ENCODE measurements at regions not wholly inside any gene's neighbourhood (a gene's known extent, or its start where the extent isn't known, plus 50 kb on each side); places are given as distances from the start of the nearest gene placed in this dataset.
"Not testable (repeated sequence)": the region's sequence is repeated elsewhere in the genome, so short reads cannot be mapped to it uniquely, and the experiment has no call there.

- DNase-seq (ENCODE audit: low read depth, low spot score): no peak
- H3K27me3 ChIP-seq (ENCODE audit: insufficient read depth, insufficient read length): no peaks in the 10 kb centered on the region
- H3K36me3 ChIP-seq (ENCODE audit: insufficient read depth, insufficient read length, low read length): no peaks in the 10 kb centered on the region
- no peaks in the 10 kb centered on the region for H3K4me1 ChIP-seq (ENCODE audit: insufficient read depth, insufficient read length)
- peaks cover 25% of the 10 kb centered on the region for H3K9me3 ChIP-seq (ENCODE audit: insufficient read depth, low read length)
- TF ChIP-seq SUZ12 (IDR thresholded peaks at IDR 0.05; ENCODE audit: extremely low read depth, insufficient read depth, insufficient read length) (no peak), ZNF274 (IDR thresholded peaks at IDR 0.05; ENCODE audit: low read depth, low read length) (no peak), YY1 (IDR thresholded peaks at IDR 0.05; ENCODE audit: insufficient read depth, insufficient read length) (no peak)
- H3K9ac ChIP-seq (ENCODE audit: insufficient read length, low read depth): no peak overlapping the region
- H3K4me3 ChIP-seq (ENCODE audit: insufficient read length, low read depth): no peak overlapping the region
Measured at GRCh38 chr3:95217661-95218060, 1154.8 kb downstream of the NSUN3 start.

DNA sequence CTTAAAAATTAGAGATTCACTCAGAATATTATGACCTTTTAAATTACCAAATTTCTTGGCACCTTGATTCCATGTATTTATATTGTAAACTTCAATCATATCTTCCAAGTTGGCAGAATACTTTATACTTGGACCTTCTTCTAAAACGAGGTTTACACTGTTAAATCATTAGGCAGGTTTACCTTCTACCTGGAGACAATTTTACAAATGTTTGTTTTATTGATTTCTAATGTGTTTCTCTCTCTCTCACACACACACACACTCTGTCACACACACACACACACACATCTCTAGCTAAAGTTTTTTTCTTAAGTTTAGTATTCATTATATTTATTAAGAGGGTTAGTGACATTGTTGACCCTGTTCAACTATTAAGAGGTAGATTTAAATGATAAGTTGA, 1155.6 kb downstream of the NSUN3 start:
- TF ChIP-seq SUZ12 (IDR thresholded peaks at IDR 0.05; ENCODE audit: extremely low read depth, insufficient read depth, insufficient read length): no peak
- no peak for TF ChIP-seq ZNF274 (IDR thresholded peaks at IDR 0.05; ENCODE audit: low read depth, low read length)
- no peak for TF ChIP-seq YY1 (IDR thresholded peaks at IDR 0.05; ENCODE audit: insufficient read depth, insufficient read length)
- H3K36me3 ChIP-seq (ENCODE audit: insufficient read depth, insufficient read length, low read length): no peaks in the 10 kb centered on the region
- no peaks in the 10 kb centered on the region for H3K4me1 ChIP-seq (ENCODE audit: insufficient read depth, insufficient read length)
- H3K9ac ChIP-seq (ENCODE audit: insufficient read length, low read depth): no peak overlapping the region
- DNase-seq (ENCODE audit: low read depth, low spot score): no peak
- peaks cover 25% of the 10 kb centered on the region for H3K9me3 ChIP-seq (ENCODE audit: insufficient read depth, low read length)
- H3K27me3 ChIP-seq (ENCODE audit: insufficient read depth, insufficient read length): no peaks in the 10 kb centered on the region
- no peak overlapping the region for H3K4me3 ChIP-seq (ENCODE audit: insufficient read length, low read depth)

DNA sequence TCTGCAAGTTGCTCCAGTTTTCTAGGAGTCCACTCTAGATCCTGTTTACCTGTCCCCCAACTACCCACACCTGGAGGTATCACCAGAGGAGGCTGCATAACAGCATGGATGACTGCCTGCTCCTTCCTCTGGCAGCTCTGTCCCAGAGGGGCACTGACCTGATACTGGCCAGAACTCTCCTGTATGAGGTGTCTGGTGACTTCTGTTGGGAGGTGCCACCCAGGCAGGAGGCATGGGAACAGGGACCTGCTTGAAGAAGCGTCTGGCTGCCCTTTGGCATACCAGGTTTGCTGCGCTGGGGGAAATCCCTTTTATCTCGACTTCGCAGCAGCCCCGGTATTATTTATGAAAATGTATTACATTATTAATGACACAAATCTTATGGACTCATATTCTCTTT, 1163.6 kb downstream of the NSUN3 start:
- Histone ChIP-seq H3K36me3 (ENCODE audit: insufficient read depth, insufficient read length, low read length) (no peaks in the 10 kb centered on the region), H3K9me3 (ENCODE audit: insufficient read depth, low read length) (peaks cover 16% of the 10 kb centered on the region), H3K4me3 (ENCODE audit: insufficient read length, low read depth) (no peak overlapping the region), H3K4me1 (ENCODE audit: insufficient read depth, insufficient read length) (no peaks in the 10 kb centered on the region), H3K27me3 (ENCODE audit: insufficient read depth, insufficient read length) (no peaks in the 10 kb centered on the region), H3K9ac (ENCODE audit: insufficient read length, low read depth) (no peak overlapping the region)
- no peak for DNase-seq (ENCODE audit: low read depth, low spot score)
- TF ChIP-seq SUZ12 (IDR thresholded peaks at IDR 0.05; ENCODE audit: extremely low read depth, insufficient read depth, insufficient read length) (no peak), YY1 (IDR thresholded peaks at IDR 0.05; ENCODE audit: insufficient read depth, insufficient read length) (no peak), ZNF274 (IDR thresholded peaks at IDR 0.05; ENCODE audit: low read depth, low read length) (no peak)

DNA sequence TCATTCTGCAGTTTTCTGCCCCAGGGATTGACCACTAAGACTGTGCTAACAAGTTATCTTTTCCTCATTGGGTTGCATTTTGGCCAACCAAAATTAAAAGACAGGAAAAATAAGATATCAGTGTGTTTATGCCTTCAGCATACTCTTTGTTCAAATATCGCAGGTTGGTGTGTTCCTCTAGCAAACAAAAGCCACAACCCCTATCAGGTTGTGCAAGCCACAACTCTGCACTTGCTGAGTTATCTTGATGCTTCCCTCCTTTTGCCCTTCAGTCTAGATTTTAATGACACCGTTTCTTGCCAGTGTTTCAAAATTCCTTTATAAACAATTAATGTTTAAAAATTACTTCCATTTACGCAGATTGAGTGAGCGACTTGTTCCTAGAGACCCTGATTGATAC, 1164.2 kb downstream of the NSUN3 start:
- DNase-seq (ENCODE audit: low read depth, low spot score): no peak
- H3K36me3 ChIP-seq (ENCODE audit: insufficient read depth, insufficient read length, low read length): no peaks in the 10 kb centered on the region
- peaks cover 16% of the 10 kb centered on the region for H3K9me3 ChIP-seq (ENCODE audit: insufficient read depth, low read length)
- TF ChIP-seq SUZ12 (IDR thresholded peaks at IDR 0.05; ENCODE audit: extremely low read depth, insufficient read depth, insufficient read length): no peak
- no peak for TF ChIP-seq YY1 (IDR thresholded peaks at IDR 0.05; ENCODE audit: insufficient read depth, insufficient read length)
- no peak for TF ChIP-seq ZNF274 (IDR thresholded peaks at IDR 0.05; ENCODE audit: low read depth, low read length)
- no peaks in the 10 kb centered on the region for H3K27me3 ChIP-seq (ENCODE audit: insufficient read depth, insufficient read length)
- H3K4me1 ChIP-seq (ENCODE audit: insufficient read depth, insufficient read length): no peaks in the 10 kb centered on the region
- no peak overlapping the region for H3K9ac ChIP-seq (ENCODE audit: insufficient read length, low read depth)
- H3K4me3 ChIP-seq (ENCODE audit: insufficient read length, low read depth): no peak overlapping the region

- H3K4me1 ChIP-seq (ENCODE audit: insufficient read depth, insufficient read length): no peaks in the 10 kb centered on the region
- no peak for DNase-seq (ENCODE audit: low read depth, low spot score)
- no peaks in the 10 kb centered on the region for H3K27me3 ChIP-seq (ENCODE audit: insufficient read depth, insufficient read length)
- no peak overlapping the region for H3K9ac ChIP-seq (ENCODE audit: insufficient read length, low read depth)
- TF ChIP-seq SUZ12 (IDR thresholded peaks at IDR 0.05; ENCODE audit: extremely low read depth, insufficient read depth, insufficient read length) (no peak), YY1 (IDR thresholded peaks at IDR 0.05; ENCODE audit: insufficient read depth, insufficient read length) (no peak), ZNF274 (IDR thresholded peaks at IDR 0.05; ENCODE audit: low read depth, low read length) (no peak)
- no peaks in the 10 kb centered on the region for H3K36me3 ChIP-seq (ENCODE audit: insufficient read depth, insufficient read length, low read length)
- H3K4me3 ChIP-seq (ENCODE audit: insufficient read length, low read depth): no peak overlapping the region
- peaks cover 16% of the 10 kb centered on the region for H3K9me3 ChIP-seq (ENCODE audit: insufficient read depth, low read length)
Measured at GRCh38 chr3:95228416-95228815, 1165.6 kb downstream of the NSUN3 start.

GRCh38 chr3:95235916-95236315, 1173.1 kb downstream of the NSUN3 start:
- no peaks in the 10 kb centered on the region for H3K36me3 ChIP-seq (ENCODE audit: insufficient read depth, insufficient read length, low read length)
- no peaks in the 10 kb centered on the region for H3K27me3 ChIP-seq (ENCODE audit: insufficient read depth, insufficient read length)
- H3K4me3 ChIP-seq (ENCODE audit: insufficient read length, low read depth): no peak overlapping the region
- no peaks in the 10 kb centered on the region for H3K9me3 ChIP-seq (ENCODE audit: insufficient read depth, low read length)
- H3K9ac ChIP-seq (ENCODE audit: insufficient read length, low read depth): no peak overlapping the region
- H3K4me1 ChIP-seq (ENCODE audit: insufficient read depth, insufficient read length): no peaks in the 10 kb centered on the region
- TF ChIP-seq ZNF274 (IDR thresholded peaks at IDR 0.05; ENCODE audit: low read depth, low read length): no peak
- TF ChIP-seq SUZ12 (IDR thresholded peaks at IDR 0.05; ENCODE audit: extremely low read depth, insufficient read depth, insufficient read length): no peak
- TF ChIP-seq YY1 (IDR thresholded peaks at IDR 0.05; ENCODE audit: insufficient read depth, insufficient read length): no peak
- DNase-seq (ENCODE audit: low read depth, low spot score): no peak

- Histone ChIP-seq H3K9ac (ENCODE audit: insufficient read length, low read depth) (no peak overlapping the region), H3K9me3 (ENCODE audit: insufficient read depth, low read length) (no peaks in the 10 kb centered on the region), H3K36me3 (ENCODE audit: insufficient read depth, insufficient read length, low read length) (no peaks in the 10 kb centered on the region), H3K4me3 (ENCODE audit: insufficient read length, low read depth) (no peak overlapping the region), H3K27me3 (ENCODE audit: insufficient read depth, insufficient read length) (no peaks in the 10 kb centered on the region), H3K4me1 (ENCODE audit: insufficient read depth, insufficient read length) (no peaks in the 10 kb centered on the region)
- TF ChIP-seq ZNF274 (IDR thresholded peaks at IDR 0.05; ENCODE audit: low read depth, low read length) (no peak), SUZ12 (IDR thresholded peaks at IDR 0.05; ENCODE audit: extremely low read depth, insufficient read depth, insufficient read length) (no peak), YY1 (IDR thresholded peaks at IDR 0.05; ENCODE audit: insufficient read depth, insufficient read length) (no peak)
- no peak for DNase-seq (ENCODE audit: low read depth, low spot score)
Measured at GRCh38 chr3:95237783-95238182, 1174.9 kb downstream of the NSUN3 start.

DNA sequence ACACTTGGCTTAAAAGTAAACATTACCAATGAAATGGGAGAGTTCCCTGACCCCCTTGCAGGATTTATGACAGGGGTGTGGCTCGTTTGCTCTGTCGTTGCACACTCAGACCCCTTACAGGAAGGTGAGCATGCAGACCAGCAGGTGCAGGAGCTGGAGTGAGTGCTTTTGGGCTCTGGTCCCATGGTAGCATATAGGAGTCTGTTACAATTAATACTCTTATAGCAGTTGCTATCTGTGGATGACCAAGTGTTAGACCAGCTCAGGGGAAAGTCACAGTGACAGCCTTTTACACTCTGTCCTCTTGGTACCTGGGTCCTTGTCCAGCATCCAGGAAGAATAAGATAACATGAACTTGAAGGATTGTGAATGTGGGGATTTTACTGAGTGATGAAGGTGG, 1177.5 kb downstream of the NSUN3 start:
- TF ChIP-seq YY1 (IDR thresholded peaks at IDR 0.05; ENCODE audit: insufficient read depth, insufficient read length) (no peak), SUZ12 (IDR thresholded peaks at IDR 0.05; ENCODE audit: extremely low read depth, insufficient read depth, insufficient read length) (no peak), ZNF274 (IDR thresholded peaks at IDR 0.05; ENCODE audit: low read depth, low read length) (no peak)
- H3K9ac ChIP-seq (ENCODE audit: insufficient read length, low read depth): no peak overlapping the region
- no peak overlapping the region for H3K4me3 ChIP-seq (ENCODE audit: insufficient read length, low read depth)
- no peaks in the 10 kb centered on the region for H3K9me3 ChIP-seq (ENCODE audit: insufficient read depth, low read length)
- H3K4me1 ChIP-seq (ENCODE audit: insufficient read depth, insufficient read length): no peaks in the 10 kb centered on the region
- no peaks in the 10 kb centered on the region for H3K27me3 ChIP-seq (ENCODE audit: insufficient read depth, insufficient read length)
- no peak for DNase-seq (ENCODE audit: low read depth, low spot score)
- H3K36me3 ChIP-seq (ENCODE audit: insufficient read depth, insufficient read length, low read length): no peaks in the 10 kb centered on the region

- not testable (repeated sequence) for H3K27me3 ChIP-seq (ENCODE audit: insufficient read depth, insufficient read length); H3K4me3 ChIP-seq (ENCODE audit: insufficient read length, low read depth); DNase-seq (ENCODE audit: low read depth, low spot score); H3K9ac ChIP-seq (ENCODE audit: insufficient read length, low read depth); H3K4me1 ChIP-seq (ENCODE audit: insufficient read depth, insufficient read length); H3K9me3 ChIP-seq (ENCODE audit: insufficient read depth, low read length); H3K36me3 ChIP-seq (ENCODE audit: insufficient read depth, insufficient read length, low read length)
Measured at GRCh38 chr3:95241256-95241655, 1178.4 kb downstream of the NSUN3 start.
